ENCODE measurements at regions not wholly inside any gene's neighbourhood (a gene's known extent, or its start where the extent isn't known, plus 50 kb on each side); places are given as distances from the start of the nearest gene placed in this dataset.
"Not testable (repeated sequence)": the region's sequence is repeated elsewhere in the genome, so short reads cannot be mapped to it uniquely, and the experiment has no call there.

DNA sequence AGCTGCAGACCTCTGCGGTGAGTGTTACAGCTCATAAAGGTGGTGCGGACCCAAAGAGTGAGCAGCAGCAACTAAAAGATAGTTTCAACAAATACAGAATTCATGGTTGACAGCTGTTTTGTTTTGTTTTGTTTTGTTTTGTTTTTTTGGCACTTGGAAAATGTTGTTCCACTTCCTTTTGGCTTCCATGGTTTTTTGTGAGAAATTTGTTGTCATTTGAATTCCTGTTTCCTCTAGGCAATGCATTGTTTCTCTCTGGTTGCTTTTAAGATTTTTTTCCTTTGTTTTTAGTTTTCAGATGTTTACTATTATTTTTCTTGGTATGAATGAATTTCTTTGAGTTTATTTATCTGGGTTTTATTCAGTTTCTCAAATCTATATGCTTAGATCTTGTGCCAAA lies 229.4 kb downstream of the MID1IP1 start:
- intact Hi-C loops (cut with micrococcal nuclease) = no loop called here

DNA sequence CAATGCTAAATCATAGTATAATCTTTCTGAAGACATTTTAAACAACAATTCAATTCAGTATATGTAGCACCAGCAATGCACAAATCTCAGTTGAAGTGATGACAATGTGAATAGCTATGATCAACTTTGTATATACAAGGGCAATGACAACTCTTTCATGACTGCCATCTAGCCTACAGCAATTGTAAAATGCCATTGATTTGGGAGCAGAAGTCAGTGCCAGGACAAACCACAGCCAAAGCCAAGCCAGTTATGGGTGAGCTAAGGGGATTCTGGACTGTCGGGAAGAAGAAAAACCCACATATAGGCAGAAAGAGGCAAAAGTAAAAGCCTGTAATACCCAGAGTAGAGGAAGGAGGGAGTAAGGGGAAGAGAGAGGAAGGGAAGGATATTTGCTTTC lies 238.6 kb downstream of the MID1IP1 start:
- intact Hi-C loops (cut with micrococcal nuclease) = no loop called here

DNA sequence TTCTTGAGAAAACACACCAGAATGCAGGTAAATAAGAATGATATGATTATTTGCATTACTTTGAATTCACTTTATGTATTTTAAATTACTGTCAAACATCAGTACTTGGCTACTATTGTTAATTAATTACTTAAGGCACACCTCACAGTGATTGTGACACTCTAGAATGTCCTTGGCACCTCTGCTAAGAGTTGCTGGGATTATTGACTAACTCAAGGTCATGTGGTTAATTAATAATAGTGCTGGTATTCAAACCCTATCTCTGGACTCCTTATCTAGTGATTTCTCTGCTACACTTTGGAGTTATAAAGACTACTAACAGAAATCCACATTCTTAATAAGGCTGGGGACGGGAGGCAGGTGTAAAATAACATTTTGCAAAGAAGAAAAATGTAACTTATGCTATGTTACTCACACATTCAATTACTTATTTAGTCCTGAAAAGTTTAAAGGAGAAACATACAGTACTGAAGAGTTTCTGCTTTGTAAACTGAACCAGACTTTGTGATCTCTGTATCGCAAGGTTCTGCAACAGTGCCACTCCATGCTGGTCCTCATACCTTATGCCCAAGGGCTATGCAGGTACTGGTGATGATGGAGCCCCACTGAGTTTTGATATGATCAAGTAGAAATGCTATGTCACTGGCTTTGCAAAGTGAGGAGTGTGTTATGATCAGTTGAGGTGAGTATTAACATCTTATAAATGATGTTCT lies 242.7 kb downstream of the MID1IP1 start:
- intact Hi-C loops (cut with micrococcal nuclease) = no loop called here

GRCh38 chrX:39047174-39047573 lies 245.9 kb downstream of the MID1IP1 start:
- intact Hi-C loops (cut with micrococcal nuclease) = no loop called here

DNA sequence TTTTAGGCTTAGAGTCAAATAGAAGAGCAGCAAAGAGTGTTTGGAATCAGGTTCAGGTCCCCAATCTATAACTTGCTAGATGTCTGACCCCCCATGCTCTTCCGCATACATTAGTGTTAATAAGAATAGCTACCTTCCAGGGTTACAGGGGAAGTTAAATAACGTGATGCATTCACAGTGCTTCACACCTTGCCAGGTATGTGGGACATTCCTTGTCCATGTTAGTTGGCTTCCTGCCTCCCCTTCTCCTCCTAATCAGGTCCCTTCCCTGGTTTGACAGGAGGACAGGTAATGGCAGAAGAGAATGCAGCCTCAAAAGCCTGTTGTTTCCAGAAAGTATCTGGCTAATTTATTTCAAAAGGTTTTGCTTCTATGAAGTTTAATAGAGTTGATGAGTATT lies 248.7 kb downstream of the MID1IP1 start:
- intact Hi-C loops (cut with micrococcal nuclease) = no loop called here

DNA sequence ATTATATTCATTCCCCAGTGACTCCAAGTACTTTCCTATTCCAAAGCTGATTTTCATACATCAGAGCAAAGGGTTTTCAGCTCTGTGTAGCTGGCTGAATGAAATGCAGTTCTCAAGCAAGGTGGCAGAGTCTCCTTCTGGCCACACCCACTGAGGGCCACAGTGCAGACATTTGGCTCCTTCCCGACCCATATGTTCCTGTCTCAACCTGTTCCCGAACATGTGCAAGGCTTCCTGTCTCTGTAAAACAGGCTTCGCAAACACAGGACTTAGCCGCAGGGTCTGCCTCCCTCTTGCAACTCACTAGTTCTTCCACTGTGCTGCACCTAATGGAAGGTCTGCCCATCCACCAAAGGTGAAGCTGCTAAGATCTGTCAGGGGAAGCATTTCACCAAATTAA lies 249.2 kb downstream of the MID1IP1 start:
- intact Hi-C loops (cut with micrococcal nuclease) = no loop called here

DNA sequence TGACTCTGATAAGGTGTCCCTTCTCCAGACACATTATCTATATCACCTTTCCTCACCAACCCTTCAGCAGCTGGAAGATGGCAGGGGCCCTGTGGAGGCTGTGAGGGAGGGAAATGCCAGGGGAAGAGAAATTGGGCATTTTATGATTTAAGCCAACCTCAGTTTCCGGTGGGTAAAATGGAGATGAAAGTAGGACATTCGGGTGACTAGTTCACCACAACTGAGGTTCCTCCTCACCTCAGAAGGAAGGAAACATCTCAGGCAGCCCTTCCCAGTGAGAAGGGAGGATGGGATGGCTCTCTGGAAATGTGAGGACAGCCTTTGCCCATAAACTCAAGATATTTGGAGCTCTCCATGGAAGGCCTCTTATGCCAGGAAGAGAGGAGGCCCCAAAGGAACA lies 251.5 kb downstream of the MID1IP1 start:
- intact Hi-C loops (cut with micrococcal nuclease) = no loop called here

- intact Hi-C loops (cut with micrococcal nuclease) = no loop called here
These were observed 257.5 kb downstream of the MID1IP1 start for GRCh38 chrX:39058724-39059123.

- intact Hi-C loops (cut with micrococcal nuclease) = no loop called here
These were observed 258.6 kb downstream of the MID1IP1 start for GRCh38 chrX:39059866-39060265.

DNA sequence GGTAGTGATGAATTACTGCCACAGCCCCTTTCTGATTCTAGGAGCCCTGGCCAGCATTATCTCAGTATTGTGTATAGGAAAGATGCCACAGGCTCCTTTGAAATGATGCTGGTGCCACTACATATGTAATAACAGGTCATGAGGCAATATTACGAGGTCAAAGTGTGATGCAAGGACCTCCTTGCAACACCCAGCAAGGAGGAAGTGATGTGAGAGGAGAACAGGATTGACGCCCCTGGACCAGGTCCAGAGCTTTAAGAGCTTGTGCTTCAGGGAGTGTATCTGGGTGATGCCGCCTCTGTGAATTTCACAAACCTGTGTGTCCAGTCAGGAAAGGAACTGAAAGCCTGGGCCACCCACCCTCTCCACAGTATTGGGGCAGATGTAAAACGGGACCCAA lies 261.8 kb downstream of the MID1IP1 start:
- intact Hi-C loops (cut with micrococcal nuclease) = no loop called here

DNA sequence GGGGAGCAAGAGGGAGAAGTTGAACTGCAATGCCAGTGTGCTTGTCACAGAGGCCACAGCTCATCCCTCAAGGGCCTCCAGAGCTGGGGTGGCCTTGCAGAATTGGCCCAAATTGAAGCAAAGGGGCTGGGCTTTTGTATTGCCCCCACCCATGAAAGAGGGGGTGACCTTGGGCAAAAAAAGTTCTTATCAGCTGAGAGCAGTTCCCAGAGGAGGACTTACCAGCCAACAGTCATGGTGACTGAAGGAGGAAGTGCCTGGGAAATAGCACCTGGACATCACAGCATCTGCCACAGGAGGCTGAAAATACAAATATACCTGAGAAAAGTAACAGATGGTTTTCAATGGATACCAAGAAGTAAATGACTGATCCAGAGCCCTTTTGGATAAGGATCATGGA lies 262.4 kb downstream of the MID1IP1 start:
- intact Hi-C loops (cut with micrococcal nuclease) = no loop called here

DNA sequence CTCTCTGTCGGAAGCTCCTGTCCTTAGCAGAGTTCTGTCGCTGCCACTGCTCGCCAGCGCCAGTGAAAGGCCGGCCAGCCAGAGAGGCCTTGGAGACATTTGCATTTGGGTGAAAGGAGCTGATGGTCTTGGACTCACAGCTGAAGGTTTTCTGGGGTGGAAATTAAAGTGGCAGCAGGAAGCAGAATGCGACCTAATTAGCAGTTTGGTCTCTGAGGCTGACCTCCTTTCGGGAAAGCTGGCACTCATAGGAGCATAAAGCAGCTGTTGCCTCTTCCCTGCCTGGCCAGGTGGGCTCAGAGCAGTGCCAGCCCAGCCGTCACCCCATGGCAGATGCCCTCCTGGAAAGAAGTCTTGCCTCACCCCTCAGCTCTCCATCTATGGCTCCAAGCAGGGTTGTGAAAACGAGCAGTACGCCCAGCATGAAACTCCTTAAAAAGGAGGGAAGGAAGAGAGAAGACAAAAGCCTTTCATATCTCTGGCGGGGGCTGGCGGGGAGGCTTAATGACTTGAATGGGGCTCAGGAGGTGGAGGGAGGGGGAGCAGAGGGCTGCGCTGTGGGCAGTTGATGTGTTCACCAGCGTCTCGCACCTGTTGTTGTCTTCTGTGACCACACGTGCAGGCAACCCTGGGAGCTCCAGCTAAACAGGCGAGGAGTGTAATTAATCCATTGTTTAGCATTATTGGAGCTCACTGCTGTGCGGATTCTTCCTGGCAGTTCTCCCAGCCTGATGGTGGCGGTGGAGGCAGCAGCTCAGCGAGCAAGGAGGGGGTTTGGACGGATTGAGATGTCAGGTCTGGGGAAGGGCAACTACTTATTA lies 264.0 kb downstream of the MID1IP1 start:
- intact Hi-C loops (cut with micrococcal nuclease) = no loop called here

- intact Hi-C loops (cut with micrococcal nuclease) = no loop called here
These were observed 266.6 kb downstream of the MID1IP1 start for GRCh38 chrX:39067866-39068265.

DNA sequence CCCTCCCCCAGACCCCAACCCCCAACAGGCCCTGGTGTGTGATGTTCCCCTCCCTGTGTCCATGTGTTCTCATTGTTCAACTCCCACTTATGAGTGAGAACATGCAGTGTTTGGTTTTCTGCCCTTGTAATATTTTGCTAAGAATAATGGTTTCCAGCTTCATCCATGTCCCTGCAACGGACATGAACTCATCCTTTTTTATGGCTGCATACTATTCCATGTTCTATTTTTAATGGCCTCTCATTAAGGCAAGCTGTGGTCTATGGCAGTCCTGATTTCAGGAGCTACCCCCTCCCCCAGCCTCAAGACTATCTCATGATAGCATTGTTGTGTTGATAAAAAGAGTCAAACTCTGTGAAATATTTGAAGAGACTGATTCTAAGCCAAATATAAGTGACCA lies 267.4 kb downstream of the MID1IP1 start:
- intact Hi-C loops (cut with micrococcal nuclease) = not testable (repeated sequence)

DNA sequence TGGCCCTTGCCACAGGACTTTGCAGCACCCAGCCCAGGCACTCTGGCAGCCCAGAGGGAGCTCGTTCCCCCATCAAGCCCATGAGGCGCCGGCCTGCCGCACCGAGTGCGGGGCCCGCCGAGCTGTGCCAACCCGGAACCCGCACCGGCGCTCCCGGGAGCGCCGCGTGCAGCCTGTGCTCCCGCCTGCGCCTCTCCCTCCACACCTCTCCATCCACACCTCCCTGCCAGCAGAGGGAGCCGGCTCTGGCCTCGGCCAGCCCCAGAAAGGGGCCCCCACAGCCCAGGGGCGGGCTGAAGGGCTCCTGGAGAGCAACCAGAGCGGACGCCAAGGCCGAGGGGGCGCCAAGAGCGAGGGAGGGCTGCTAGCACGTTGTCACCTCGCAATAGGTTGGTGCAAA lies 268.8 kb downstream of the MID1IP1 start:
- intact Hi-C loops (cut with micrococcal nuclease) = no loop called here

DNA sequence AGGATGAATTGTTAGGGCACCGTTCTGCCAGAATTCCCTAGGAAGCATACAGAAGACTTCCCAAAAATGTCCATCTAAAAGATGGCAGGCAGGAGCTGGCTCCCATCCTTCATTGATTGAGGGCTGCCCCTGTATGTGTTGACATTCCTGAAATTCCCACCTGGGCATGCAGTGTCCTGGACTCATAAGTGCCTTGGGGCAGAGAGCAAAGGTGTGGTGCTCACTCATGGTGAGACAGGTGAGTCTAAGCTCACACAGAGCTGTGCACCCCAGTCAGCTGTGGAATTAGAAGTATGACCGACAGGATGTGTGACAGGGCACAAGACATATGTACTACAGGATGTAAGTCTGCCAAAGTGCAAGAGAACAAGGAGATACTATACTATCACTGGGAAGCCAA lies 271.9 kb downstream of the MID1IP1 start:
- intact Hi-C loops (cut with micrococcal nuclease) = no loop called here

DNA sequence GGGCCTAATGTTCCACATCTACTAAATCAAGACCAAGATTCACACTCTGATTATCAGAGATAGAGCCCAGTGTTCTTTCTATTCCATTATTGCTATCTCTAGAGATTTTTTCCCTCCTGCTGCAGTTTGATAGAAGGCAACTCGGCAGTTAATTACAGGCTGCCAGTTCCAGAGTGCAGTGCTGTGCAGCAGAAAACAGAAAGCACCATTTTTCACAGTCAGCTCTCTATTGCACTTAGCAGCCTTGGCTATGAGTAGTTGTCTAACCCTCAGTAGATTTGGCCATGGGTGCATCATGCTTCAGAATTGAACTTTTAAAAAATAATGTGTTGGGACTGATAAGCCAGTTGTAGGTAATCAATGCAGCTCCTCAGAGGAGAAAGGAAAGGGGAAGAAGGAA lies 295.3 kb downstream of the MID1IP1 start:
- intact Hi-C loops (cut with micrococcal nuclease) = no loop called here

DNA sequence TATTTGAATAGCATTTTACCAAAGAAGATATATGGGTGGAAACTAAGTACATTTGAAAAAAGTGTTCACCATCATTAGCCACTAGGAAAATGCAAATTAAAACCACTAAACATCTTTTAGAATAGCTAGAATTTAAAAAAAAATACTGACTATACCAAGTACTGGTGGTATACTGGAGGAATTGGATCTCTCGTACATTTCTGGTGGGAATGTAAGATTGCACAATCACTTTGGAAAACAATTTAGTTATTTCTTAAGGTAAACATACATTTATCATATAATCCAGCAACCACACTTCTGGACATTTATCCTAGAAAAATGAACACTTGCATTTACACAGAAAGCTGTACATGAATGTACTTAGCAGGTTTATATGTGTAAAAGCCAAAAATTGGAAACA lies 303.5 kb downstream of the MID1IP1 start:
- intact Hi-C loops (cut with micrococcal nuclease) = no loop called here

DNA sequence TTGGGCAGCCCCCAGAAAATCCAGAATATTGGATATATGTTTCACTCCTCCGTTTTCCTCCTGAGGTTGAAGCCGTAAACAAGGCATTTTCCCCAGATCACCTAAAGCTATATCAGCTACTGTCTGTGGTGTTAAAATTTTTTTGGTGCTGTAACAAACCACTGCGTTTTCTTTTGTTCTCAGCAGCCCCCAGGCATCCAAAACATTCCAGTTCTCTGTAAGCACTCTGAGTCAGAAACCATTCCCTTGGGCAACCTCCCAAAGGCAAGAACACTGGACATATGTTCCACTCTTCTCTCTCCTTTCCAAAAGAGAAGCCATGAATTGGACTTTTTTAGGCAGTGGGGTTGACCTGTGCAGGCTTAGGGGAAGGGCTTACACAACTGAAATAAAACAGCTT lies 310.9 kb downstream of the MID1IP1 start:
- intact Hi-C loops (cut with micrococcal nuclease) = no loop called here

DNA sequence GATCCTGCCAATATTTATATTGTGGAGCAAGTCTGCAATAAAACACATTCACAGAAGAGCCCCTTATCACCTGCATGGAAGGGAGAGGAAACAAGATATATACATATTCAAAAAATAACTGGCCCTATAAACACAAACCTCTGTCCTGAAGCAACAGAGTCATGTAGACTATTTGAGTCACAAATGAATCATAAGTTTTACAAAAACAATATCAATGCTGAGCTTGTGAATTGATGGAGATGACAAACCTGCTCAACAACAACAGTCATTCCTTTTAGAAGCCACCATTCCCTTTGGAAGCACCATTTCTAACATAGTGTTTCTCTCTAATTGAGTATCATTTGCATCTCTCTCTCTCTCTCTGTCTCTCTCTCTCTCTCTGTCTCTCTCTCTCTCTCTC lies 313.9 kb downstream of the MID1IP1 start:
- intact Hi-C loops (cut with micrococcal nuclease) = no loop called here

- intact Hi-C loops (cut with micrococcal nuclease) = no loop called here
These were observed 315.8 kb downstream of the MID1IP1 start for GRCh38 chrX:39117101-39117500.

GRCh38 chrX:39121903-39122302 lies 320.6 kb downstream of the MID1IP1 start:
- intact Hi-C loops (cut with micrococcal nuclease) = no loop called here

DNA sequence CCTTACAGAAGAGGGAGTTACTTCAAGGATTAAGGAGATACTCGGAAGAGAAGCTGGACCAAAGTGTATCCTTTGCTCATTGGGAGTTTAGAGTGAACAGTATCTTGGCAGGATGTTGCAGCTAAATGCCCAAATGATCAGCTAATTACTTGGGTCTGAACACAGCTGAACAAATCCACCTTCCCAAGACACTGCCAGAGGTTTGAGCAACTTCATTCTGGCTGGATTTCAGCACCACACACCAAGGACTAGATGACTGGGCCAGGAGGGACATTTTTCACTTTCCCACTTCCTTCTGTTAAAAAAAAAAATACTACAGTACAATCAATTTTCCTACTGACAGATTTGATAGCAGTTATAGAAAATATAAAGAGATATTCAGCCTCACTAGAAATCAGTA lies 324.6 kb downstream of the MID1IP1 start:
- intact Hi-C loops (cut with micrococcal nuclease) = no loop called here
